Left lung (tissue), 4 donors: ENCODE measurements at regions not wholly inside any gene's neighbourhood (a gene's known extent, or its start where the extent isn't known, plus 50 kb on each side); places are given as distances from the start of the nearest gene placed in this dataset.

Experiments
- ATAC-seq: fragments of 200-7000 bp; cut with Tn5 transposase; one replicate; pipeline ENCODE4 v1.9.1; 2020; ENCODE audit warnings: moderate library complexity
- DNase-seq, 4 donors: peaks; one replicate each; pipeline ENCODE4 v3.0.0-alpha.2; 2013 to 2020
- H3K27ac ChIP-seq, 2 donors: fragments of 200-600 bp; sonication (generic) in 1 of 2; one replicate each; pipeline versions ENCODE4 v1.5.0 to v1.8.0; 2020 to 2021
- H3K27me3 ChIP-seq, 2 donors: fragments of 200-600 bp; sonication (generic) in 1 of 2; one replicate each; pipeline versions ENCODE4 v1.5.0 to v1.8.0; 2020 to 2021
- H3K36me3 ChIP-seq, 2 donors: fragments of 200-600 bp; sonication (generic) in 1 of 2; one replicate each; pipeline versions ENCODE4 v1.5.0 to v1.8.0; 2020 to 2021
- H3K4me1 ChIP-seq, 2 donors: fragments of 200-600 bp; one replicate each; pipeline ENCODE4 v1.8.0; 2021
- H3K4me3 ChIP-seq, 2 donors: fragments of 200-600 bp; sonication (generic) in 1 of 2; one replicate each; pipeline versions ENCODE4 v1.5.0 to v1.8.0; 2020 to 2021; ENCODE audit warnings: mild to moderate bottlenecking in 1 of 2
- H3K9me3 ChIP-seq, 2 donors: fragments of 200-600 bp; sonication (generic) in 1 of 2; one replicate each; pipeline versions ENCODE4 v1.5.0 to v1.8.0; 2020 to 2021
- intact Hi-C, 2 donors: fragments of 100-400 bp; cut with DNase I; formaldehyde crosslinking; loops; one replicate each; pipeline versions ENCODE4 v1.11.2 to v1.14.2; 2022
- TF ChIP-seq, protein P1 (sequence below), 2 donors: fragments of 200-600 bp; sonication (generic) in 1 of 2; IDR thresholded peaks; one replicate each; pipeline versions ENCODE4 v1.5.0 to v1.8.0; 2021; ENCODE audit warnings: antibody characterized with exemption in 2 of 2
- donor health status: DM: no; HTN: yes; CAD: no.
- donor health status: DM: no; HTN: no; CAD: no.

DNA sequence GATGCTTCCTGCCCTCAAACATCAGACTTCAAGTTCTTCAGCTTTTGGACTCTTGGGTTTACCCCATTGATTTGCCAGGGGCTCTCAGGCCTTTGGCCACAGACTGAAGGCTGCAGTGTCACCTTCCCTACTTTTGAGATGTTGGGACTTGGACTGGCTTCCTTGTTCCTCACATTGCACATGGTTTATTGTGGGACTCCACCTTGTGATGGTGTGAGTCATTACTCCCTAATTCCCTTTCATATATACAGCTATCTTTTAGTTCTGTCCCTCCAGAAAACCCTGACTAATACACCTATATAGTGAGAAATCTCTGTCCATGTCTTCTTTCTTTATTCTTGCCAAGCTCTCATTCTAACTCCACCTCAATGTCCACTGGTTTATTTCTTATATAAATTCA lies 736.9 kb upstream of the HS3ST1 start:
- no peak for DNase-seq
- no peak for ATAC-seq
- no peaks in the 10 kb centered on the region for H3K36me3 ChIP-seq
- peaks cover 0 to 2% of the 10 kb centered on the region in 2 donors for H3K9me3 ChIP-seq
- TF ChIP-seq, protein P1, sequence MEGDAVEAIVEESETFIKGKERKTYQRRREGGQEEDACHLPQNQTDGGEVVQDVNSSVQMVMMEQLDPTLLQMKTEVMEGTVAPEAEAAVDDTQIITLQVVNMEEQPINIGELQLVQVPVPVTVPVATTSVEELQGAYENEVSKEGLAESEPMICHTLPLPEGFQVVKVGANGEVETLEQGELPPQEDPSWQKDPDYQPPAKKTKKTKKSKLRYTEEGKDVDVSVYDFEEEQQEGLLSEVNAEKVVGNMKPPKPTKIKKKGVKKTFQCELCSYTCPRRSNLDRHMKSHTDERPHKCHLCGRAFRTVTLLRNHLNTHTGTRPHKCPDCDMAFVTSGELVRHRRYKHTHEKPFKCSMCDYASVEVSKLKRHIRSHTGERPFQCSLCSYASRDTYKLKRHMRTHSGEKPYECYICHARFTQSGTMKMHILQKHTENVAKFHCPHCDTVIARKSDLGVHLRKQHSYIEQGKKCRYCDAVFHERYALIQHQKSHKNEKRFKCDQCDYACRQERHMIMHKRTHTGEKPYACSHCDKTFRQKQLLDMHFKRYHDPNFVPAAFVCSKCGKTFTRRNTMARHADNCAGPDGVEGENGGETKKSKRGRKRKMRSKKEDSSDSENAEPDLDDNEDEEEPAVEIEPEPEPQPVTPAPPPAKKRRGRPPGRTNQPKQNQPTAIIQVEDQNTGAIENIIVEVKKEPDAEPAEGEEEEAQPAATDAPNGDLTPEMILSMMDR (IDR thresholded peaks at IDR 0.05), result no peak
- intact Hi-C loops, result no loop called here
- H3K4me3 ChIP-seq, result no peak overlapping the region
- no peaks in the 10 kb centered on the region for H3K4me1 ChIP-seq
- H3K27me3 ChIP-seq, result no peaks in the 10 kb centered on the region
- no peak overlapping the region for H3K27ac ChIP-seq

DNA sequence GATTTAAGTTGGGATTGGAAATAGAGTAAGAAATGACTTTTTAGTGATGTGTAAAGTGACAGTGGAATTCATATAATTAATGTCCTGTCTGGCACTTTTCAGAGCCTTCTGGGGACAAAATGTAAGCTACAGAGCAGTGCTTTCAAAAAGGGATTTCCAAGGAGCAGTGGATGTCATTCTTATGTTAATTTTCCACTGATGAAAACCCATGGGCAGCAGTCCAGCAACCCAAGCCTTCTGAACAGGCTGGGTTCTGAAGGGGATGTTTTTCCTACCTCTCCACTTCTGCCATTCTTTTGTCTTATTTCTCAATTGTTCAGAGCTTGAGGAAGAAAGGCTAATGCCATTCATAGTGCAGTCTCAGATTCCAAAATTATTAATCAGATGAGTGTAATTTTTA lies 717.6 kb upstream of the HS3ST1 start:
- H3K4me1 ChIP-seq, result no peaks in the 10 kb centered on the region
- ATAC-seq (no peak), DNase-seq (no peak)
- H3K4me3 ChIP-seq, result no peak overlapping the region
- no peak overlapping the region for H3K27ac ChIP-seq
- H3K27me3 ChIP-seq, result no peaks in the 10 kb centered on the region
- TF ChIP-seq, protein P1 (IDR thresholded peaks at IDR 0.05), result no peak
- H3K9me3 ChIP-seq, result no peaks in the 10 kb centered on the region
- no peaks in the 10 kb centered on the region for H3K36me3 ChIP-seq
- intact Hi-C loops, result no loop called here

DNA sequence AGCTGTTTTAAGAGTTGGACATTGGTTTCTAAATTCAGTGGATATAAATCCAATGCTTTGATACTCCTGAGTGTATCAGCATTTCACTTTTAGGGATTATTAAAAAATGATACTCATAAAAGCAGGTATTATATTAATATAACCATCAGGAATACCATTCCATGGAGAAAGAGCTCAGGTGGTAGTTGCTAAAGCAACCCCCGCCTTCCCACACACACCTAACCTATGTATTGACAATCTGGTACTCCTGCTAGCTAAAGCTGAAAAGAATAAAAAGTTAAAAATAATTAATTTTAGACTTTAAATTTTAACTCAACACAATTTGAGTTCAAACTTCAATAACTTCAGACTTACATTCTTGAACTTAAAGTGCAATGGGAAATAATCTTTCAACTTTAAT lies 717.1 kb upstream of the HS3ST1 start:
- Histone ChIP-seq H3K27ac (no peak overlapping the region), H3K4me3 (no peak overlapping the region), H3K36me3 (no peaks in the 10 kb centered on the region), H3K27me3 (no peaks in the 10 kb centered on the region), H3K4me1 (no peaks in the 10 kb centered on the region), H3K9me3 (no peaks in the 10 kb centered on the region)
- TF ChIP-seq, protein P1 (IDR thresholded peaks at IDR 0.05), result no peak
- ATAC-seq (no peak), DNase-seq (no peak)
- intact Hi-C loops, result no loop called here

DNA sequence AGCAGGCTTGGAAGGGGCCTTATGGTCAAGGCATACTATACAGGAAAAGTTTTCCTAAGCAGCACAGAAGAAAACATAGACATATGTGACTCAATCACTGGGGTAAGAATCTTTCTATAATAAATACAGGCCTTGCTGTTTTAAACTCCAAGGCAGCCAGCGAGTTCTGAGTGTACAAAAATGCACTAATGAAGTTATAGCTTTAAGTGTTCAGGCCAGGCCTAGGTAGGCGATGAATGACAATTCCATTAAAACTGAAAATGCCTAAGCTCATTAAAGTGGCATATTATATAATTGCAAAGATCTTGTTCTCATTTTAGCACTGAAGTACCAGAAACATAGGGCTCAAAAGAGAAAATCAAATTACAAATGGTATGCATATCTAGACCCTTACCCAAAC lies 716.4 kb upstream of the HS3ST1 start:
- Histone ChIP-seq H3K27ac (no peak overlapping the region), H3K4me1 (no peaks in the 10 kb centered on the region), H3K4me3 (no peak overlapping the region), H3K36me3 (no peaks in the 10 kb centered on the region), H3K9me3 (no peaks in the 10 kb centered on the region), H3K27me3 (no peaks in the 10 kb centered on the region)
- no peak for ATAC-seq
- DNase-seq, result no peak
- TF ChIP-seq, protein P1 (IDR thresholded peaks at IDR 0.05), result no peak
- intact Hi-C loops, result no loop called here

DNA sequence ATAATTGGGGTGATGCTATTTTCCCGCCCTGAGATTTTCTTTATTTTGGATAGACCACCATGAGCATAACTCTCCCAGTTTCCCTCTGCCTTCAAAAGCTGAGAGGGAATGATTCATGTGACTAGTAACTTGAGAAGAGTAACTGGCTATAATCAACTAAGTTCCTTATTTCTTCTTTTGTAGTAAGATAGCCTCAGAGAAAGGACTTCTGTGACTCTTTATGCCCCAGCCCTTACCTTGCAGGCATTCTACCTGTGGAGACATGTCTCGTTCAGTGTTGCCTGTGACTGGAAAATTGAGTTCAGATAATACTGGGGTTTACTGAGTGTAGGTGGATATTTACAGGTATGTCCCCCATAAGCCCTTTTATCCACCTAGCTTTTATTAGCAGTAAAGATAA lies 715.4 kb upstream of the HS3ST1 start:
- Histone ChIP-seq H3K27ac (no peak overlapping the region), H3K4me3 (no peak overlapping the region), H3K27me3 (no peaks in the 10 kb centered on the region), H3K9me3 (no peaks in the 10 kb centered on the region), H3K36me3 (no peaks in the 10 kb centered on the region), H3K4me1 (no peaks in the 10 kb centered on the region)
- DNase-seq (no peak), ATAC-seq (no peak)
- TF ChIP-seq, protein P1 (IDR thresholded peaks at IDR 0.05), result no peak
- intact Hi-C loops, result no loop called here
